DMS114 treated with DMSO at 0.1 percent for 48 hours (cell line): ENCODE measurements at regions not wholly inside any gene's neighbourhood (a gene's known extent, or its start where the extent isn't known, plus 50 kb on each side); places are given as distances from the start of the nearest gene placed in this dataset.
"Not testable (repeated sequence)": the region's sequence is repeated elsewhere in the genome, so short reads cannot be mapped to it uniquely, and the experiment has no call there.

ENCODE experiments used
- DNase-seq: peaks from one replicate; lab custom pipeline; 2025; ENCODE audit not compliant: unreplicated experiment; lab: John Stamatoyannopoulos, UW

- no peak for DNase-seq
Measured at GRCh38 chr16:85532147-85532546, 81.0 kb upstream of the GSE1 start.

DNA sequence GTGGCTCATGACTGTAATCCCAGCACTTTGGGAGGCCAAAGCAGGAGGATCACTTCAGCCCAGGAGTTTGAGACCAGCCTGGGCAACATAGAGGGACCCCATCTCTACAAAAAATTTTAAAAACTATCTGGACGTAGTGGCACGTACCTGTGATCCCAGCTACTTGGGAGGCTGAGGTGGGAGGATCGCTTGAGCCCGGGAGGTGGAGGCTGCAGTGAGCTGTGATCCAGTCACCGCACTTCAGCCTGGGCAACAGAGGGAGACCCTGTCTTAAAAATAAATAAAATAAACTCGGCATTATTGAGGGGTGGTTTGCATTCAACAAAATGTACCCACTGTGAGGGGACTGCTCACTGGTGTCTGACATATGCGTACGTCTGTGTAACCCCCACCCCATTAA is 79.5 kb upstream of the GSE1 start:
- DNase-seq, result not testable (repeated sequence)

DNA sequence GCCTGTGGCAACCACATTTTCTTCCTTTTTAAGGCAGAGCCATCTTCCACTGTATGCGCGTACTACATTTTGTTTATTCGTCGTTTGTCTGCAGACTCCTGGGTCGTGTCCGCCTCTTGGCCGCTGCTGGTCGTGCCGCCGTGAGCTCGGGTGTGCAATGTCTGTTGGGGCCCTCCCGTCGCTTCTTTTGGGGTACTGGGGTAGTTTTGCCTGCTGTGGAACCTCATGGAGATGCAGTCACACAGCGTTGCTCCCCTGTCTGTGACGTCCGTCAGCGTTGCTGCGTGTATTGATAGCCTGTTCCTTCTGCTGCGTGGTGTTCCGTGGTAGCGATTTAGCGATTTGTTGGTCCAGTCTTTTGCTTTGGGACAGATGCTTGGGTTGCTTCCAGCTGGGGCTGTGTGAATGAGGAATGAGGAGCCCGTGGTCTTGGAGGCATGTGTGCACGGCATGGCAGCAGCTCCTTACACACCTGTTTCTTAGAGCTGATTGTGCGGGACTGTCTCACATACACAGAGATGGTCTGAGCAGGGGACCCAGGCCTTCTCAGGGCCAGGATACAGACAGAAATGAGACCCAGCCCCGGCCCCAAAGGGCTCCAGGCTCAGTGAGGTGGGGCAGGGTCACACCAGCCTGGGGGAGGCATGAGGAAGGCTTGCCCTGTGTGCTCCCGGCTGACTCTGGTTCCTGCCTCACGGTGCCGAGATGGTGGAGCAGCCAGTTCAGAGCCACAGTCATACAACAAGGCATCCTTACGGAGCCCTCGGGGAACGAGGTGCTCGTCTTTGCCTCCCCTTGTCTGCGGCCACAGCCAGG is 78.4 kb upstream of the GSE1 start:
- DNase-seq, result no peak

DNA sequence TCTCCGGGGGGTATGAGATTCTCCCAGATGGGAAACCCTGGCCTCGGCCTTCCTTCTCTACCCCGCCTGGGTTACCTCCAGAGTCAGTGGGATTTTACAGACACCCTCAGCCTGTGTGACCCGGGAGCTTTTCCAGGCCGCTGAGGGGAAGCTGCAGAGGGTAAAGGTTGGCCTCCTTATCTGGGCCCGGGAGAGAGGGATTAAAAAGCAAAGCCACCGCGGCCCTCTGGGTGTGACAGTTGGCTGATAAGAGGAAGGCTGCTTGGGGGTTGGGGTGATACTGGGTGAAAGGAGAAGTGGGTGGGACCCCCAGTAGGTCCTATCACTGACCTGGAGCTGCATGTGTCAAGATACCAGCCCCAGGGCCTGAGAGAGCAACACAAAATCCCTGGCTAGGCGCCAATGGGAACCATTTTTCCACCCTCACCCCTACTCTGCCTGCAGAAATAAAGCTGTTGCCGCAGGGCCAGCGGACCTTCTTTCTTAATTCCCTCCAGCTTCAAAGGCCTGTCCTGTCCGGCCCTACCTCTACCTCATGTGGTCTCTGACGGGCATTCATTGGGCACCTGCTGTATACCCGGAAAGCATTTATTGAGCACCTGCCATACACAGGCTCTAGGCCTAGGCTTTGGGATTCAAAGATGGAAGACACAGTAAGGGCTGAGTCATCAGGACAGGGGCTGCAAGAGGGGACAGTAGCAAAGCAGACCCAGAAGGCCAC is 77.6 kb upstream of the GSE1 start:
- DNase-seq, result no peak

DNA sequence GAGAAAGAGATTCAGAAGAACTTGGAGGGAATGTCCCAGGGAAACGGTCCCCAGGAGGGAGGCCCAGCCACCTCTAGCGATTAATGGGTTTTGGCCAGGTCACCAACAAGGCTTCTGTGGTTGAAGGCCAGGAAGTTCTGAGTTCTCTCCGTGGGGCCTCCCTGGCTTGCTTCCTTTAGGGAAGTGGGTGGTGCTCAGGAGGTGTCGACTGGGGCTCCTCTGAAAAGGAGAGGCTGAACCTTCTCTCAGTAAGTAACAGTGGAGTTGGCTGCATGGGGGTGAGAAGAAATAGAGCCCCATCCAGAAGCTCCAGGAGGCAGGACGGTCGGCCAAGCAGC is 77.1 kb upstream of the GSE1 start:
- DNase-seq, result no peak

- DNase-seq, result no peak
Measured at GRCh38 chr16:85536411-85537330, 76.5 kb upstream of the GSE1 start.

DNA sequence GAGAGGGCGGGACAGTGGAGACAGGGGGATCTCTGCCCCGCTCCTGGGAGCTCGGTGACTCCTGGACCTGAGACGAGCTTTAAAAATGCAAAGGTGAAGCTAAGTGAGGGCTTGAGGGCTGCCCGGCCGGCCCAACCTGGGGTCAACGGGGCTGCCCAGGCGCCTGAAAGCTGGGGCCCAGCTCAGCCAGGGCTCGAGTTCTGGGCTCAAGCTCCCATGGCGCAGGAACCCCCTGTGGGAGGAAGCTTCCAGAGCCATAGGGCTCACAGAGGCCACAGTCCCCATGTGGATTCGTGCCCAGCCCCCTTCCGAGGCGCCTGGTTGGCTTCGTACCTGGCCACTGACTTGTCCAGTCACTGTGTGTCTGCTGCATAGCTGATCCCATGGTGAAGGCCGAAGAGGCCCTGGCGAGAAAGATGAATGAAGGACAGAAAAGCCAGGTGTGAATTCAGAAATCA is 75.8 kb upstream of the GSE1 start:
- no peak for DNase-seq

- DNase-seq, result no peak
Measured at GRCh38 chr16:85537795-85538401, 75.2 kb upstream of the GSE1 start.

DNA sequence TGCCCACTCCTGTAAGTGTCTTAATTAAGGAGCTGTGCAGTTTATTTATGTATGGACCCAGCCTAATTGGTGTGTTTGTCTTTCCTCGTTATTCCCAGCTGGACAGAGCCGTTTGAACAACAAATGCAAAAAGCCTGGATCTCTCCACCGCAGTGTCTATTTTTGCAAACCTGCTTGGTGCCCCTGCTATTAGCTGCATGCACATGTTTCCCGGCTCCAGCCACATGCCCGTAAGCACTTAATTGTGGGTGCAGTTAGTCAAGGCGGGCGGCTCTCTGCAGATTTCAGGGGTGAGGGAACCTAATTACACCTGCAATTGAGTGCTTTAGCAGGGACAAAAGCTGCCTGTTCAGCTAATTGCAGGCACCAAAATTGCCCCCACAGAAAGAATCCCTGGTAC is 74.0 kb upstream of the GSE1 start:
- DNase-seq, result no peak

DNA sequence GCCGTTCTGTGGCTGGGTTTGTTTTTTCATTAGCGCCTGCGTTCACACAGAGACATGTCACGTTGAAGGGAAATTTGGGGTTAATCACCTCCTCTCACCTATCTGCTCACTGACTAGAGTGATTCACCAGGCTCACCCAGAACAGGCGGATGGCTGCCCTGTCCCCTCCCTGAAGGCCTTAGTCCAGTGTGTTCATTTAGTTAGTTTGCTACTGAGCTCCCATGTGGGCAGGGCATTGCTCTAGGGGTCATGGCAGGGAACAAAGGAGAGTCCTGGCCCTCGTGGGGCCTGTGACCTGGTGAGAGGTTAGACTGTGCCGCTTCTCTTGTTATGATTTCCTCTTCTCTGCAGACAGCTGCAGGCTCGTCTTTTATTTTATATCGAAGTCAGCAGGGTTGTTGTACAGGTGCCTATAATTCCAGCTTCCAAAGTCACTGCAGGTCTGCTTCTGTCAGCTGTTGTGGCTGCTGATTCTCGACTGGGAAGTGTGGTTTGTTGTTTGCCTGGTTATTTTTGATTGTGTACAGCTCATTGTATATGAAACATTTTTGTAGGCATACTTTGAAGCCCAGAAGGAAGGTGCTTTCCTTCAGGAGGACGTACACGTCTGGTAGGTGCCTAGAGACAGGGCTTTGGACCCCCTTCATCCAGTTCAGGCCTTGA is 73.4 kb upstream of the GSE1 start:
- DNase-seq, result no peak

DNA sequence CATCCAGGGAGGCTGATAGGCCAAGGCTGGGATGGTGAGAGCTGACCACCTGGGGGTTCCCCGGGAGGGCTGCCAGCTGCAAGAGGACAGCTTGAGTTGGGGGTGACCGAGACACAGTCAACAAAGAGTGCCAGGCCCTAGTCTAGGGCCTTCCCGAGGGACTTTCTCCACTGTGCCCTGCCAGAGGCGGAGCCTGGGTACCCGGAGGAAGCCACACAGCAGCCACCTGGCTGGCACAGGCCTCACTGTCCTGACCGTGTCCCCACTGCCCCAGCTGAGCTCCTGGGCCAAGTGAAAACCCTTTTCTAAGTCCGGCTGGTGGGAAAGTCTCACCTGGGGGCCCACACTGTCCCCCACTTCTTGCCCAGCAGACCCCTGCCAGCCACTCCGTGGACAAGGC is 71.9 kb upstream of the GSE1 start:
- no peak for DNase-seq

DNA sequence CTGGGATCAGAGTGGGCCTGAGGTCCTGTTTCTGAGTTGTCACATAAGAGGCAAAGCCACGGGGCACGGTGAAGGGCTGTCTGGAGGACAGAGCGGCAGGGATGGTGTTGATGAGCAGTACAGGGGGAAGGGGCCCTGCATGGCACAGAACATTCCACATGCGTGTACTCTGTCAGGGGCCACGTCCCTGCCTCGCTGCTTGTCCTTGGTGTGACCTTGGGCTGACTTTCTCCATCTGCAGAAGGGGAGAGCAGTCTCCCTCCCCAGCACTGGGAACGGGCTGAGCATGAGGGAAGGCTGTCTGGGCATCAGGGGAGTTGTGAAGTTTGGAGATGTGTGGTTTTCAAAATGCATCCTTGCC is 71.5 kb upstream of the GSE1 start:
- DNase-seq, result no peak

DNA sequence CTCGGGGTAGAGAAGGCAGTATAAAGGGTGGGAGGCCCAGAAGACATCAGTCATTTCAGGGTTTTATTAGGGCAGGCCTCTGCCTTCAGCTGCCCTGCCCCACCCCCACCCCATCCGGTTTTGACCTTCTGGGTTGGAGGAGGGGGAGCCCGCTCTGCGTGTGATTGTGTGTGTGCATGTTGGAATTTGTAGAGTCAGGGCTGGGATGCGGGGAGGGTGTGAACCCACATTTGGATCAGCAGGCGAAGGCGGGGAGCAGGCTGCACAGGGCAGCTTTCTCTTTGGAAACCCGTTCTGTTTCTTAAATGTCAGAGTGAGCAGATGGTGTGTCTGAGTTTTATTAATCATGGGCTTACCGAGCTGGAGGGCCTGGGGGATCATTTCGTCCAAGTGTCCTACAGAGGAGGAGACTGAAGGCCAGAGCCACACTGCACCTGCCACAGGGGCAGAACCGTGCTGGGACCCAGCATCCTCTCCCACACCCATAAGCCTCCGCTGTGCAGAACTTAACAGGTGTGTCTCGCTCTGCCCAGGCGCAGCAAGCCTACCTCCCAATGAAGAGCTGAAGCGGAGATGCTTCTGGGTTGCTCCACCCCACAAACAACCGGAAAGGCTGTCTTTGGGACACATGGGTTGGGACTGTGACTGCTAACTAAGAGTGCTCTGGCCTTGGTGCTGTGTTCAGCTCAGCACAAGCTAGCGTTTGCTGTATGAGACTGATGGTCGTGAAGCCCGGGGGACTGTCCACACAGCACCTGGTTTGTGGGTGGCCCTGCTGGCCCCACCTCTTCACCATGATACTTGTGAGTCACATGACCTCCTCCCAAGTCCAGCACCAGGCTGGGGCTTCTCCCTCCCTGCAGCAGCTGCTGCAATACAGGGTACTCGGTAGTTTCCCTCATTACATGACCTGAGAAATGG is 70.9 kb upstream of the GSE1 start:
- DNase-seq, result no peak

GRCh38 chr16:85543536-85543935 is 69.6 kb upstream of the GSE1 start:
- no peak for DNase-seq

DNA sequence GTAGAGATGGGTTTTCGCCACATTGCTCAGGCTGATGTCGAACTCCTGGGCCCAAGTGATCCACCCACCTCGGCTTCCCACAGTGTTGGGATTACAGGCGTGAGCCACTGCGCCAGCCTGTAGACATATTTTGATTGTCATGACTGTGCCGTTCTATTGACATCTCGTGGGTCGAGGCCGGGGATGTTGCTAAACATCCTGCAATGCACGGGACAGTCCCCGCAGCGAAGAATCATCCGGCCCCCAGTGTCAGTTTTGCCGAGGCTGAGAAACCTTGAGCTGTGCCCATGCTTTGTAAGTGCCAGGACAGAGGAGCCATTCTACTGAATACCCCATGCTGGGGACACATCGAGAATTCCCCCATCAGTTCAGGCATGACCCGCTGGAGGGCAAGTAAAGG is 69.1 kb upstream of the GSE1 start:
- no peak for DNase-seq

GRCh38 chr16:85544668-85545067 is 68.5 kb upstream of the GSE1 start:
- no peak for DNase-seq

DNA sequence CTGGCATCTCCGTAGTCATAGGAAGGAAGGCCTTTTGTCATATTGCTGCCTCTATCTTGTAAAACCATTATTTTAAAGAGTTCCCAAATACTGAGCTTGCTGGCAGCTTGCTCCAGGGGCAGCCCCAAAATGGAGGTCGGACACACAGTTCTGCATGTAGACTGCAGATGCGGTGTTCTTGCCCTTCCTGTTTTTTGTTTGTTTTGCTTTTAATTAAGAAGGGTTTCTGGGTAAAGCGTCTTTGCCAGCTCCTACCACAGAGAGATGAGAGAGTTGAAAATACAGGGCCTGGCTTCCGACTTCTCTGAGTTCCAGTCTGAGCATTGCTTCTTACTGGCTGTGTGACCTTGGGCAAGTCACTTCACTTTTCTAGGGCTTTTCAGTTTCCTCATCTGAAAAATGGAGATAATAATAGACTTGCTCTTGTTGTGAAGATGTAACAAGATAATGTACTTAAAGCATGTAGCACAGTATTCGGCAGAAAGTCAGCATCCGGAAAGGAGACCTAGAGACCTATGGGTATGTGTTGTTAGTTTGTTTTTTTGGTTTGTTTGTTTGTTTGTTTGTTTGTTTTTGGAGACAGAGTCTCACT is 67.8 kb upstream of the GSE1 start:
- DNase-seq, result no peak

- DNase-seq, result peak; percentile 23
Measured at GRCh38 chr16:85546585-85547447, 66.3 kb upstream of the GSE1 start.
